ENCODE measurements at regions not wholly inside any gene's neighbourhood (a gene's known extent, or its start where the extent isn't known, plus 50 kb on each side); places are given as distances from the start of the nearest gene placed in this dataset.
A peak's percentile ranks its signal among the peaks of the same experiment; 100 is the strongest.

DNA sequence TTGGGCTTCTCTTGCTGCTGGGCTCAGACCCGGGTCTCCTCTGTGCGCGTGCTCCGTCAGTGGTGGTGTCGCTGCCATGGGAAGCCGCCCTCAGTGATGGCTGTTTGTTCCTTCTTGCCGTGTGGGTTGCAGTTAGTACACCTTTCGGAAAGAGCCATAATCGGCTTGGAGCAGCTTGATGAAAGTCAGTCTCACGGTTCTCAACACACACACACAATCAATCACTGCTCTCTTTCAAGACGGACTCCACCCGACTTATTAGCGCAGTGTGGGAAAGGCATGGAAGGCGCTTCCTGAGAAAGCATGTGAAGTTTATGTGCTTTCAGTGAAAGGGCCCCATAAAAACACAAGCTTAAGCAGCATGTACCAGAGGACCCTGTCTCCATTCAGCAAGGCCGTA, 64.1 kb downstream of the SOX11 start:
- Histone ChIP-seq H4K5ac (ENCODE audit: insufficient read length, low read depth, low read length) (no peak overlapping the region), H2BK15ac (ENCODE audit: low read length) (no peak overlapping the region), H3K79me2 (ENCODE audit: control insufficient read depth in 1 of 2, insufficient read depth in 2 of 2, low read length in 2 of 2) (no peaks in the 10 kb centered on the region), H3K4me3 (ENCODE audit: extremely low read depth in 1 of 4, insufficient read depth in 2 of 4, low read depth in 3 of 4, low read length in 4 of 4) (no peak overlapping the region), H3K79me1 (ENCODE audit: low read depth, low read length) (no peaks in the 10 kb centered on the region), H3K27me3 (replicated peaks in 1 of 4; ENCODE audit: control insufficient read depth in 3 of 4, extremely low read depth in 1 of 4, insufficient read depth in 3 of 4, low read length in 3 of 4) (no peaks in the 10 kb centered on the region), H4K91ac (replicated peaks; ENCODE audit: insufficient read length, low read length) (no peak overlapping the region), H3K23me2 (ENCODE audit: low read depth, low read length) (no peaks in the 10 kb centered on the region), H3K4me1 (replicated peaks in 1 of 4; ENCODE audit: control insufficient read depth in 3 of 4, insufficient read depth in 4 of 4, low read length in 3 of 4) (peaks cover 0 to 5% (median 0%) of the 10 kb centered on the region in 4 experiments; a peak in 1 of 7 replicates), H2AK5ac (ENCODE audit: low read depth, low read length) (no peak overlapping the region), H4K20me1 (replicated peaks in 1 of 2; ENCODE audit: control insufficient read depth in 1 of 2, insufficient read depth in 2 of 2, low read length in 2 of 2) (no peaks in the 10 kb centered on the region), H3K36me3 (ENCODE audit: control insufficient read depth in 2 of 4, insufficient read depth in 4 of 4, low read length in 3 of 4) (no peaks in the 10 kb centered on the region), H2BK20ac (ENCODE audit: low read length) (no peak overlapping the region), H2BK120ac (replicated peaks; ENCODE audit: low read depth, low read length) (no peak overlapping the region), H3K23ac (ENCODE audit: insufficient read length) (no peak overlapping the region), H2AFZ (ENCODE audit: low read length) (0 out of 2 replicates have a peak overlapping the region, but pooled peaks have one; percentile 63), H3K18ac (ENCODE audit: extremely low read depth, low read length) (no peak overlapping the region; the same call in 1 of the 2 replicates), H3K4ac (replicated peaks; ENCODE audit: insufficient read length, low read depth, low read length) (no peak overlapping the region), H3K9ac (replicated peaks in 1 of 4; ENCODE audit: extremely low read depth in 1 of 4, low read depth in 3 of 4, low read length in 3 of 4) (no peak overlapping the region), H3K56ac (replicated peaks; ENCODE audit: insufficient read length, low read depth, low read length) (no peak overlapping the region), H3K9me3 (ENCODE audit: insufficient read depth in 2 of 2, low read depth in 1 of 2, low read length in 1 of 2) (no peaks in the 10 kb centered on the region), H3K14ac (ENCODE audit: insufficient read length) (no peak overlapping the region), H3K4me2 (ENCODE audit: insufficient read depth in 1 of 2, low read depth in 2 of 2, low read length in 2 of 2) (no peak overlapping the region), H4K8ac (ENCODE audit: extremely low read depth, insufficient read depth, low read length) (no peak overlapping the region; the same call in 1 of the 2 replicates), H3K27ac (ENCODE audit: low read depth, low read length) (no peak overlapping the region), H2BK12ac (ENCODE audit: low read depth, low read length) (no peak overlapping the region), H2BK5ac (ENCODE audit: low read depth, low read length) (no peak overlapping the region)
- ChIA-PET POLR2A (ENCODE audit: partially characterized antibody) (interaction anchor here (0.7 kb wide), 1 partner anchor 9 kb away, joined by 3 read pairs; no protein-coding TSS in a partner anchor), CTCF (ENCODE audit: partially characterized antibody) (interaction anchor here (0.7 to 1.4 kb wide), 3 partner anchors 12 to 388 kb away, joined by 3 to 5 read pairs (median 3); no protein-coding TSS in a partner anchor)
- FAIRE-seq = no peak
- DNase-seq (ENCODE audit: low read depth in 1 of 2, low spot score in 2 of 2) = peak in 1 of 2 experiments; percentile 27
- 88% methylated on average over 13 of the region's 15 CpGs; no CpG with 5 or more reads in 1 of the 2 experiments for WGBS, 2 experiments (ENCODE audit: extremely low coverage in 1 of 2, insufficient coverage in 1 of 2, insufficient read length in 1 of 2, insufficient replicate concordance in 2 of 2, low coverage in 1 of 2, low lambda C conversion rate in 2 of 2, missing lambda C conversion rate in 1 of 2)
- TF ChIP-seq EGR1 (IDR thresholded peaks at IDR 0.05; ENCODE audit: borderline replicate concordance, low read depth, low read length) (no peak), MAFK (IDR thresholded peaks at IDR 0.05; ENCODE audit: low read depth, low read length) (no peak), CREB1 (IDR thresholded peaks at IDR 0.05) (no peak), JUND (IDR thresholded peaks at IDR 0.05; ENCODE audit: low read length) (no peak), TAF7 (optimal IDR thresholded peaks at IDR 0.05; ENCODE audit: borderline replicate concordance, low read depth, low read length) (no peak), FOSL1 (IDR thresholded peaks at IDR 0.05; ENCODE audit: insufficient read depth, low read depth, low read length) (no peak), ASH2L (IDR thresholded peaks at IDR 0.05; ENCODE audit: low read length) (no peak), EP300 (IDR thresholded peaks at IDR 0.05; ENCODE audit: borderline replicate concordance in 1 of 2, low read depth in 2 of 2, low read length in 2 of 2) (no peak), RFX5 (IDR thresholded peaks at IDR 0.05; ENCODE audit: borderline replicate concordance, low read depth, low read length) (no peak), POU5F1 (IDR thresholded peaks at IDR 0.05; ENCODE audit: low read depth, low read length) (no peak), CHD2 (IDR thresholded peaks at IDR 0.05; ENCODE audit: low read length) (no peak), TAF1 (IDR thresholded peaks at IDR 0.05; ENCODE audit: low read depth, low read length) (no peak), USF2 (IDR thresholded peaks at IDR 0.05; ENCODE audit: low read length) (no peak), KDM5A (IDR thresholded peaks at IDR 0.05; ENCODE audit: low read length) (no peak)

All from H1 (cell line).